GM12864 (cell line): ENCODE measurements at regions not wholly inside any gene's neighbourhood (a gene's known extent, or its start where the extent isn't known, plus 50 kb on each side); places are given as distances from the start of the nearest gene placed in this dataset.
"Not testable (repeated sequence)": the region's sequence is repeated elsewhere in the genome, so short reads cannot be mapped to it uniquely, and the experiment has no call there.

Experiments used
- DNase-seq: peaks from one replicate; pipeline ENCODE4 v3.0.0-alpha.2; 2011; ENCODE audit warnings: low read depth
- H3K4me3 ChIP-seq: 2 replicates; pipeline ENCODE4 v1.5.1; 2011; ENCODE audit warnings: mild to moderate bottlenecking, low read depth, low read length, control low read depth
- CTCF ChIP-seq: IDR thresholded peaks from 2 replicates; pipeline ENCODE4 v1.5.1; 2011; ENCODE audit warnings: low read depth, mild to moderate bottlenecking, moderate library complexity, low read length, control low read depth, inconsistent platforms; ENCODE audit errors: missing control alignments

GRCh38 chr7:29627631-29628030, 64.0 kb downstream of the PRR15 start:
- DNase-seq = no peak
- no peak overlapping the region for H3K4me3 ChIP-seq
- TF ChIP-seq CTCF = no peak

- DNase-seq = no peak
- no peak for TF ChIP-seq CTCF
- no peak overlapping the region for H3K4me3 ChIP-seq
Observed at GRCh38 chr7:29629507-29629906, 65.9 kb downstream of the PRR15 start.

GRCh38 chr7:29635067-29636008, 71.7 kb downstream of the PRR15 start:
- DNase-seq, H3K4me3 ChIP-seq: not testable (repeated sequence)
- peak; percentile 39 for TF ChIP-seq CTCF

- no peak for TF ChIP-seq CTCF
- DNase-seq = no peak
- H3K4me3 ChIP-seq = no peak overlapping the region
Observed at GRCh38 chr7:29636009-29636351, 72.3 kb downstream of the PRR15 start.

GRCh38 chr7:29637374-29637773, 73.7 kb downstream of the PRR15 start:
- no peak overlapping the region for H3K4me3 ChIP-seq

GRCh38 chr7:29638841-29639240, 75.2 kb downstream of the PRR15 start:
- not testable (repeated sequence) for H3K4me3 ChIP-seq, DNase-seq

More at GRCh38 chr7:29637374-29637773, 73.7 kb downstream of the PRR15 start:
- TF ChIP-seq CTCF = no peak
- no peak for DNase-seq

GRCh38 chr7:29639386-29639785, 75.8 kb downstream of the PRR15 start:
- TF ChIP-seq CTCF = no peak
- DNase-seq = no peak
- H3K4me3 ChIP-seq = no peak overlapping the region
